Activated gamma-delta T cell treated with anti-CD3 and anti-CD28 coated beads, Interleukin-2, amount 50 U/mL, for 16 hours (primary cell): ENCODE measurements at regions not wholly inside any gene's neighbourhood (a gene's known extent, or its start where the extent isn't known, plus 50 kb on each side); places are given as distances from the start of the nearest gene placed in this dataset.
A peak's percentile ranks its signal among the peaks of the same experiment; 100 is the strongest.

Experiments used
- DNase-seq: peaks from one replicate; pipeline ENCODE4 v3.0.0-alpha.2; 2020; ENCODE audit warnings: low read depth

- no peak for DNase-seq
These were observed 99.7 kb downstream of the ENGASE start for GRCh38 chr17:79174193-79174765.

GRCh38 chr17:79171188-79171587 is 96.6 kb downstream of the ENGASE start:
- no peak for DNase-seq

GRCh38 chr17:79169861-79170260 is 95.2 kb downstream of the ENGASE start:
- DNase-seq, result no peak

GRCh38 chr17:79169366-79169765 is 94.7 kb downstream of the ENGASE start:
- no peak for DNase-seq

GRCh38 chr17:79168486-79169055 is 93.9 kb downstream of the ENGASE start:
- no peak for DNase-seq

- DNase-seq, result no peak
These were observed 92.9 kb downstream of the ENGASE start for GRCh38 chr17:79167486-79167885.

- no peak for DNase-seq
These were observed 91.3 kb downstream of the ENGASE start for GRCh38 chr17:79165756-79166473.

- DNase-seq, result no peak
These were observed 90.5 kb downstream of the ENGASE start for GRCh38 chr17:79164913-79165695.

GRCh38 chr17:79164408-79164807 is 89.8 kb downstream of the ENGASE start:
- DNase-seq, result no peak

- DNase-seq, result no peak
These were observed 88.4 kb downstream of the ENGASE start for GRCh38 chr17:79163071-79163470.

- no peak for DNase-seq
These were observed 87.7 kb downstream of the ENGASE start for GRCh38 chr17:79162012-79162963.

- DNase-seq, result peak; percentile 2
These were observed 86.5 kb downstream of the ENGASE start for GRCh38 chr17:79160980-79161636.

- DNase-seq, result no peak
These were observed 85.3 kb downstream of the ENGASE start for GRCh38 chr17:79159926-79160325.

- DNase-seq, result no peak
These were observed 84.8 kb downstream of the ENGASE start for GRCh38 chr17:79159471-79159870.

GRCh38 chr17:79156463-79157095 is 82.0 kb downstream of the ENGASE start:
- no peak for DNase-seq

- no peak for DNase-seq
These were observed 81.1 kb downstream of the ENGASE start for GRCh38 chr17:79155701-79156100.

- no peak for DNase-seq
These were observed 80.4 kb downstream of the ENGASE start for GRCh38 chr17:79154951-79155585.

GRCh38 chr17:79154446-79154845 is 79.8 kb downstream of the ENGASE start:
- DNase-seq, result no peak

- no peak for DNase-seq
These were observed 78.9 kb downstream of the ENGASE start for GRCh38 chr17:79153367-79154130.
